Parathyroid adenoma (tissue), 2 donors: ENCODE measurements at regions not wholly inside any gene's neighbourhood (a gene's known extent, or its start where the extent isn't known, plus 50 kb on each side); places are given as distances from the start of the nearest gene placed in this dataset.

Experiments used
- H2AFZ ChIP-seq: fragments of 300-600 bp; sonication (generic); one replicate; pipeline ENCODE4 v1.7.0; 2017; ENCODE audit warnings: antibody characterized with exemption, mild to moderate bottlenecking
- H3K27ac ChIP-seq: fragments of 300-600 bp; sonication (generic); one replicate; pipeline ENCODE4 v1.7.0; 2017
- H3K27me3 ChIP-seq: fragments of 300-600 bp; sonication (generic); one replicate; pipeline ENCODE4 v1.7.0; 2017; ENCODE audit warnings: low read length; ENCODE audit not compliant: control insufficient read depth, insufficient read depth
- H3K36me3 ChIP-seq: fragments of 300-600 bp; sonication (generic); one replicate; pipeline ENCODE4 v1.7.0; 2017; ENCODE audit warnings: low read length; ENCODE audit not compliant: control insufficient read depth, insufficient read depth
- H3K4me1 ChIP-seq: fragments of 300-600 bp; sonication (generic); one replicate; pipeline ENCODE4 v1.7.0; 2017; ENCODE audit warnings: control low read depth
- H3K4me2 ChIP-seq: fragments of 300-600 bp; sonication (generic); one replicate; pipeline ENCODE4 v1.7.0; 2017; ENCODE audit warnings: low read length
- H3K4me3 ChIP-seq: fragments of 300-600 bp; sonication (generic); one replicate; pipeline ENCODE4 v1.7.0; 2017; ENCODE audit warnings: low read depth, low read length
- H3K79me2 ChIP-seq: fragments of 300-600 bp; sonication (generic); one replicate; pipeline ENCODE4 v1.7.0; 2017; ENCODE audit warnings: control low read depth
- H3K9ac ChIP-seq: fragments of 300-600 bp; sonication (generic); one replicate; pipeline ENCODE4 v1.7.0; 2017; ENCODE audit warnings: mild to moderate bottlenecking
- H3K9me3 ChIP-seq: fragments of 300-600 bp; sonication (generic); one replicate; pipeline ENCODE4 v1.7.0; 2017; ENCODE audit warnings: low read length; ENCODE audit not compliant: control insufficient read depth
- CTCF ChIP-seq: fragments of 300-600 bp; sonication (generic); IDR thresholded peaks from one replicate; pipeline ENCODE4 v1.7.0; 2017; ENCODE audit warnings: antibody characterized with exemption, mild to moderate bottlenecking
- donor health status: primary hyperparathyroidism.

GRCh38 chr1:218783916-218784315 is 389.8 kb upstream of the LYPLAL1 start:
- H3K36me3 ChIP-seq, result no peaks in the 10 kb centered on the region
- no peaks in the 10 kb centered on the region for H3K4me1 ChIP-seq
- H2AFZ ChIP-seq, result no peak overlapping the region
- no peaks in the 10 kb centered on the region for H3K9me3 ChIP-seq
- H3K9ac ChIP-seq, result no peak overlapping the region
- no peaks in the 10 kb centered on the region for H3K79me2 ChIP-seq
- no peak overlapping the region for H3K4me3 ChIP-seq
- no peaks in the 10 kb centered on the region for H3K27me3 ChIP-seq
- H3K4me2 ChIP-seq, result no peak overlapping the region
- no peak for TF ChIP-seq CTCF
- H3K27ac ChIP-seq, result no peak overlapping the region

- no peak overlapping the region for H3K27ac ChIP-seq
- H3K9me3 ChIP-seq, result peaks cover 2% of the 10 kb centered on the region
- H3K27me3 ChIP-seq, result no peaks in the 10 kb centered on the region
- H3K4me1 ChIP-seq, result no peaks in the 10 kb centered on the region
- H3K36me3 ChIP-seq, result peaks cover 2% of the 10 kb centered on the region
- no peaks in the 10 kb centered on the region for H3K79me2 ChIP-seq
- H3K4me3 ChIP-seq, result no peak overlapping the region
- TF ChIP-seq CTCF, result no peak
- H3K4me2 ChIP-seq, result no peak overlapping the region
- no peak overlapping the region for H3K9ac ChIP-seq
- no peak overlapping the region for H2AFZ ChIP-seq
Measured at GRCh38 chr1:218785928-218786327, 387.8 kb upstream of the LYPLAL1 start.

- H3K9me3 ChIP-seq, result peaks cover 2% of the 10 kb centered on the region
- no peak overlapping the region for H3K4me3 ChIP-seq
- H3K4me1 ChIP-seq, result no peaks in the 10 kb centered on the region
- H2AFZ ChIP-seq, result no peak overlapping the region
- no peaks in the 10 kb centered on the region for H3K79me2 ChIP-seq
- H3K27me3 ChIP-seq, result no peaks in the 10 kb centered on the region
- TF ChIP-seq CTCF, result no peak
- H3K4me2 ChIP-seq, result no peak overlapping the region
- no peak overlapping the region for H3K27ac ChIP-seq
- no peak overlapping the region for H3K9ac ChIP-seq
- H3K36me3 ChIP-seq, result peaks cover 2% of the 10 kb centered on the region
Measured at GRCh38 chr1:218787826-218788225, 385.9 kb upstream of the LYPLAL1 start.

DNA sequence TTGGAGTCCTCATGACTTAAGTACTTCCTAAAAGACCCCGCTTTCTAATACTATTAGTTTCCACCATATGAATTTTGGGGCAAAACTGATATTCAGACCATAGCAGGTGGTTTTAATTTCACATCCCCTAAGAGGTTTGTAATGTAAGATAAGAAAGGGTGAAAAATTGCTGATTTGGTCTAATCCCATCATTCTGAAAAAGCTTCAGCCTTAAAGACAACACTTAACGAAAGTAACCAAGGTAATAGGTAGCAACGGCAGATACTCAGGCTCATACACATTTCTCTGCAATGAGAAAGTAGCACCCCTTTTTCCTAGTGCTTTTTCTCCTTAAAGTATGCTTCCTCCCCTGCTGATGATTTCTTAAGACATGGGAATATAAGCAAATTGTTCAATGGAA is 376.9 kb upstream of the LYPLAL1 start:
- Histone ChIP-seq H3K27ac (no peak overlapping the region), H3K4me1 (no peaks in the 10 kb centered on the region), H3K9me3 (no peaks in the 10 kb centered on the region), H3K27me3 (no peaks in the 10 kb centered on the region), H3K9ac (no peak overlapping the region), H2AFZ (no peak overlapping the region), H3K4me2 (no peak overlapping the region), H3K4me3 (no peak overlapping the region), H3K79me2 (no peaks in the 10 kb centered on the region), H3K36me3 (no peaks in the 10 kb centered on the region)
- no peak for TF ChIP-seq CTCF

- no peaks in the 10 kb centered on the region for H3K27me3 ChIP-seq
- H3K36me3 ChIP-seq, result no peaks in the 10 kb centered on the region
- H3K9ac ChIP-seq, result no peak overlapping the region
- H3K27ac ChIP-seq, result no peak overlapping the region
- H3K79me2 ChIP-seq, result no peaks in the 10 kb centered on the region
- no peak overlapping the region for H2AFZ ChIP-seq
- no peak overlapping the region for H3K4me2 ChIP-seq
- H3K4me1 ChIP-seq, result no peaks in the 10 kb centered on the region
- H3K9me3 ChIP-seq, result no peaks in the 10 kb centered on the region
- H3K4me3 ChIP-seq, result no peak overlapping the region
- TF ChIP-seq CTCF, result no peak
Measured at GRCh38 chr1:218802799-218803198, 370.9 kb upstream of the LYPLAL1 start.
